ENCODE measurements at regions not wholly inside any gene's neighbourhood (a gene's known extent, or its start where the extent isn't known, plus 50 kb on each side); places are given as distances from the start of the nearest gene placed in this dataset.

DNA sequence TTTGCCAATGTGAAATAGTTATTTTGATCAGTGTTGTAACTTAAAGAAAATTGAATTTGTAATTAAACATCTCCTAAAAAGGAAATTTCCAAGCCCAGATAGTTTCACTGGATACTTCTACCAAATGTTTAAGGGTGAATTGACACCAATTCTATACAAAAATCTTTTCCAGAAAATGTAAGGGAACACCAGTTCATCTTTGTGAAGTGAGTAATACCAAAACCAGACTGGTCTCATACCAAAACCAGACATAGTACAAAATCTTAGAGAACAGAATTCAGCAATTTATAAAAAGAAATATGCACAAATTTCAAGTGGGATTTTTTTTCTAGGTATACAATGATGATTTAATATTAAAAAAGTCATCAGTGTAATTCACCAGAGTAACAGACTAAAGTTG is 86.0 kb upstream of the ZNF32 start:
- H3K27me3 Mint-ChIP-seq = peaks cover 1 to 3% of the 10 kb centered on the region in 2 donors
- DNase-seq = no peak
- no peak overlapping the region for H3K27ac Mint-ChIP-seq
- no peaks in the 10 kb centered on the region for H3K4me1 Mint-ChIP-seq
- H3K4me3 Mint-ChIP-seq = no peak overlapping the region
- no peaks in the 10 kb centered on the region for H3K36me3 Mint-ChIP-seq
- H3K9me3 Mint-ChIP-seq = peaks cover 4 to 6% of the 10 kb centered on the region in 2 donors
- ATAC-seq (replicated peaks) = no peak

- H3K4me3 Mint-ChIP-seq = no peak overlapping the region
- H3K4me1 Mint-ChIP-seq = no peaks in the 10 kb centered on the region
- peaks cover 11 to 15% of the 10 kb centered on the region in 2 donors for H3K9me3 Mint-ChIP-seq
- H3K27me3 Mint-ChIP-seq = peaks cover 3 to 4% of the 10 kb centered on the region in 2 donors
- no peak for DNase-seq
- H3K36me3 Mint-ChIP-seq = peaks cover 0 to 5% of the 10 kb centered on the region in 2 donors
- H3K27ac Mint-ChIP-seq = no peak overlapping the region
- no peak for ATAC-seq (replicated peaks)
Observed at GRCh38 chr10:43731486-43731885, 82.8 kb upstream of the ZNF32 start.

- Mint-ChIP-seq H3K4me1 (no peaks in the 10 kb centered on the region), H3K36me3 (peaks cover 0 to 7% of the 10 kb centered on the region in 2 donors), H3K9me3 (peaks cover 15 to 23% of the 10 kb centered on the region in 2 donors), H3K27ac (no peak overlapping the region), H3K27me3 (peaks cover 0 to 4% of the 10 kb centered on the region in 2 donors), H3K4me3 (no peak overlapping the region)
- ATAC-seq (replicated peaks) = no peak
- no peak for DNase-seq
Observed at GRCh38 chr10:43728425-43728824, 79.7 kb upstream of the ZNF32 start.

DNA sequence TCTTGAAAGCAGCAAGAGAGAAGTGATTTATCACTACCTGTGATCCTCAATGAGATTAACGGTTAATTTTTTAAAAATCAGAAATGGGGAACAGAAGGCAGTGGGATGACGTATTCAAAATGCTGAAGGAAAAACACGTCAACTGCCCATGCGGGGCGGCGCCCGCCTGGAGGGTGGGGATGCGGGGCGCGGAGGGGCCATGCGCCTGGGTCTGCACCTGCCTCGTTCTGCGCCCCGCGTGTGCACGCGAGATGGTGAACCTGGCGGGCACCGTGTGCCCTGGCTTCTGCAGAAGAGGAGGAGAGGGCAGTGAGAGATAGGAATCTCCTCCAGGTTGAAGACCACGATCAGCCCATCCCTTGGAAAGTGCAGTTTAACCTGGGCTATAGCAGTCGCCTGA is 79.3 kb upstream of the ZNF32 start:
- no peaks in the 10 kb centered on the region for H3K4me1 Mint-ChIP-seq
- peaks cover 0 to 7% of the 10 kb centered on the region in 2 donors for H3K36me3 Mint-ChIP-seq
- H3K9me3 Mint-ChIP-seq = peaks cover 15 to 23% of the 10 kb centered on the region in 2 donors
- no peak overlapping the region for H3K27ac Mint-ChIP-seq
- H3K27me3 Mint-ChIP-seq = peaks cover 0 to 4% of the 10 kb centered on the region in 2 donors
- ATAC-seq (replicated peaks) (no peak), DNase-seq (no peak)
- no peak overlapping the region for H3K4me3 Mint-ChIP-seq

GRCh38 chr10:43715334-43715733 is 66.7 kb upstream of the ZNF32 start:
- H3K27ac Mint-ChIP-seq = no peak overlapping the region

DNA sequence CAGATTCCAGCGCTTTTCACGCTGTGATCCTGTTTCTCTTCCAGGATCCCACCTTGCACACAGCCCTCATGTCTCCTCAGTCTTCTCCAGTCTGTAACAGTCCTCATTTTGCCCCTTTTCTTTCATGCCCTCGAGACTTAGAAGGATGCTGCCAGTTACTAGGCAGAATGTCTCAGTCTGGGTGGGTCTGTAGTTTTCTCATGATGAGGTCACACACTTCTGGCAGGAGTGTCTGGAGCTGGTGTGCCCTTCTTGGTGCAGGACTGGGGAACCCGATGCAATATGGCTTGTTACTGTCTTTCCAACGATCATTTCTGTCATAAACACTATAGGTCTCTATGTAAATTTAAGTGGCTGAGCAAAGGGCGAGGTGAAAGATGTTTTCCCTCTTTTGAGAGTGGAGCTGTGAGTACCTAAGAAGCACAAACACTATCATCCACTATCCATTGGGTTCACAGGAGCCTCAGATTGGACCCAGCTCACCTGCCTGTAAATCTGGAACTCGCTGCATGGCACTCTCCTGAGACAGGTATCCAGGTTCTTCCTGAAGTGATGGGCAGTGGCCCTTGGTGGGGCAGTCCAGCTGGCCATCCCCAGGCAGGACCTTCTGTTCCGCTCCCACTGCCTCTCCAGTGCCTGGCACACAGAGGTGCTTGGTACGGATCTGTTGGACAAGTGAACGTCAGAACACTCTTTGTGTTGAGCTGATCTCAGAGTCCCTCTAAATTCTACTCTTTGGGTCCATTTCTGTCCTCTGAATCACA is 64.3 kb upstream of the ZNF32 start:
- ATAC-seq (replicated peaks) = no peak
- DNase-seq = no peak
- no peak overlapping the region for H3K4me3 Mint-ChIP-seq
- H3K36me3 Mint-ChIP-seq = no peaks in the 10 kb centered on the region
- no peak overlapping the region for H3K27ac Mint-ChIP-seq
- H3K27me3 Mint-ChIP-seq = peaks cover 0 to 15% of the 10 kb centered on the region in 2 donors
- H3K4me1 Mint-ChIP-seq = no peaks in the 10 kb centered on the region
- peaks cover 0 to 7% of the 10 kb centered on the region in 2 donors for H3K9me3 Mint-ChIP-seq

More at GRCh38 chr10:43715334-43715733, 66.7 kb upstream of the ZNF32 start:
- ATAC-seq (replicated peaks) (no peak), DNase-seq (no peak)
- Mint-ChIP-seq H3K9me3 (peaks cover 0 to 7% of the 10 kb centered on the region in 2 donors), H3K36me3 (no peaks in the 10 kb centered on the region), H3K27me3 (peaks cover 7 to 15% of the 10 kb centered on the region in 2 donors), H3K4me3 (no peak overlapping the region), H3K4me1 (no peaks in the 10 kb centered on the region)

DNA sequence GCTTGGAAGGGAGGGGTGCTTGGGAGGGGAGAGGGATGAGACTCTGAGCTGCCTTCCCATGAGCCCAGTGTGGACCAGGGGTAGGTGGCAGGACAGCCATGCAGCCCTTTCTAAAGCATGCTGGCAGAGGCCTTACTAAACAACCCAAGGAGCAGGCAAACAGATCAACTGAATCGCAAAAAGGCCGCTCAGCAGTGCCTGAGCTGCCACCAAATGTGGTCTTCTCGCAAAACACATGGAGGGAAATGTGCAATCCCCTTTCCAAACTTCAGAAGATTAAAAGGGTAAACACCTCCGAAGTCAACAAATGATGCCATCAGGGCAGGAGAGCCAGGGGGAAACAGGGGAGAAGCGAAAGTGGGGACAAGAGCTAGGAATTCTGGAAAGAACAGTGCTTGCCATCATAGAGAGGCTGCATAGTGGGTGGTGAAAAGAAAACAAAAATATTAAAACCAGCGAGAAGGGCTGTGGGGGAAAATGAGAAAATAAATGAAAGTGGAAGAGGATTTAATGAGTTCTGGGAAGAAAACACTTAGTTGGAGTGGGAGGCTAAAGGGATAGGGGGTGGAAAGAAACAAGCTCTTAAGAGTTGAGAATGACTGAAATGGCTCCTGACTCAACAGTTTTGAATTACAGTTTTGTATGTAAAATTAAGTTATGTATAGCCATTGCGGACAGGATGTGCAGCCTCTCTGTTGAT is 62.2 kb upstream of the ZNF32 start:
- DNase-seq = no peak
- no peak overlapping the region for H3K27ac Mint-ChIP-seq
- ATAC-seq (replicated peaks) = no peak
- H3K27me3 Mint-ChIP-seq = peaks cover 0 to 11% of the 10 kb centered on the region in 2 donors
- no peaks in the 10 kb centered on the region for H3K4me1 Mint-ChIP-seq
- no peak overlapping the region for H3K4me3 Mint-ChIP-seq
- H3K9me3 Mint-ChIP-seq = no peaks in the 10 kb centered on the region
- H3K36me3 Mint-ChIP-seq = no peaks in the 10 kb centered on the region

DNA sequence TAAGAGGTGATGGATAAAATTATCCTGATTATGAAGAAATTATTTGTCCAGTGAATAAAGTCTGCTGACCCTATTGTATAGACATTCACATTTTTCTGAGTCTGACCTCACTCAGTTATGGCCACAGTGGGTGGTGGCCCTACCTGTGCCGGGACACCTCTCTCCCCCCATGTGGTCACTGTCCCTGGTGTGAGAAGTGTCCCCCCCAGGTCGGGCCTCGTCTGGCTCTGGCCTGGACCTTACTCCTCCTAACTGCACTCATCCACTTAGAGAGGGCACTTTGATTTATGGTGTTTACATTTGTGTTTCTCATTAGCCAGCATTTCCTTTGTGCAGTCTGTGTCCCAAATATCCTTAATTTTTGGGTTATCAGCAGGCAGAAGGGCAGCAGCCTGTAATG is 59.6 kb upstream of the ZNF32 start:
- H3K4me3 Mint-ChIP-seq = no peak overlapping the region
- H3K9me3 Mint-ChIP-seq = no peaks in the 10 kb centered on the region
- DNase-seq (no peak), ATAC-seq (replicated peaks) (no peak)
- H3K27me3 Mint-ChIP-seq = peaks cover 0 to 11% of the 10 kb centered on the region in 2 donors
- H3K36me3 Mint-ChIP-seq = no peaks in the 10 kb centered on the region
- H3K27ac Mint-ChIP-seq = no peak overlapping the region
- H3K4me1 Mint-ChIP-seq = no peaks in the 10 kb centered on the region

- no peak for DNase-seq
- Mint-ChIP-seq H3K9me3 (no peaks in the 10 kb centered on the region), H3K27ac (no peak overlapping the region), H3K27me3 (peaks cover 0 to 11% of the 10 kb centered on the region in 2 donors), H3K4me3 (no peak overlapping the region), H3K4me1 (no peaks in the 10 kb centered on the region), H3K36me3 (no peaks in the 10 kb centered on the region)
- ATAC-seq (replicated peaks) = no peak
Observed at GRCh38 chr10:43707770-43708169, 59.1 kb upstream of the ZNF32 start.

GRCh38 chr10:43706166-43706565 is 57.5 kb upstream of the ZNF32 start:
- ATAC-seq (replicated peaks) = no peak
- no peak overlapping the region for H3K27ac Mint-ChIP-seq
- H3K9me3 Mint-ChIP-seq = no peaks in the 10 kb centered on the region
- no peaks in the 10 kb centered on the region for H3K36me3 Mint-ChIP-seq
- peaks cover 0 to 5% of the 10 kb centered on the region in 2 donors for H3K27me3 Mint-ChIP-seq
- no peak for DNase-seq
- no peaks in the 10 kb centered on the region for H3K4me1 Mint-ChIP-seq
- no peak overlapping the region for H3K4me3 Mint-ChIP-seq

DNA sequence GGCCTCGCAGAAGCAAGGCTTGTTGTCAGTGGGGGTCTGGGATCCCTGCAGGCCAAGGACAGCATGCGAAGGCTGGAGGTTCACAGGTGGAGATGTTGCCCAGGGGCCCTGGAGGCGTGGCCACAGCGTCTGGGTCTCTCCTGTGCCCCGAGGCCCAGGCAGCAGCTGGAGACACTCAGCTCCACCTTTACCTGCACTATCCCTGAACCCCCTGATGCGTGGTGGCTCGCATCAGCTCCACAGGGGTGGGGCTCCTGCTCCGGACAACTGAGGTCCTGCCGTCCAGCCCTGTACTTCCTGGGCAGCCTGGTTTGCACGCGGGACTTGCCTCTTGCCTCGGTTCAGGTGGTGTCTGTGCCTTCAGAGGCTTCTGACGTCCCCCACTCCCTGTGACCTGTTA is 54.6 kb upstream of the ZNF32 start:
- H3K36me3 Mint-ChIP-seq = no peaks in the 10 kb centered on the region
- H3K27ac Mint-ChIP-seq = no peak overlapping the region
- no peak for DNase-seq
- peaks cover 4 to 14% of the 10 kb centered on the region in 2 donors for H3K27me3 Mint-ChIP-seq
- H3K4me1 Mint-ChIP-seq = no peaks in the 10 kb centered on the region
- H3K4me3 Mint-ChIP-seq = no peak overlapping the region
- ATAC-seq (replicated peaks) = no peak
- no peaks in the 10 kb centered on the region for H3K9me3 Mint-ChIP-seq

- no peaks in the 10 kb centered on the region for H3K4me1 Mint-ChIP-seq
- no peak for ATAC-seq (replicated peaks)
- H3K27ac Mint-ChIP-seq = no peak overlapping the region
- no peak for DNase-seq
- H3K27me3 Mint-ChIP-seq = peaks cover 4 to 14% of the 10 kb centered on the region in 2 donors
- H3K36me3 Mint-ChIP-seq = no peaks in the 10 kb centered on the region
- H3K9me3 Mint-ChIP-seq = no peaks in the 10 kb centered on the region
- no peak overlapping the region for H3K4me3 Mint-ChIP-seq
Observed at GRCh38 chr10:43702936-43703281, 54.2 kb upstream of the ZNF32 start.

- no peak overlapping the region for H3K27ac Mint-ChIP-seq
- H3K36me3 Mint-ChIP-seq = no peaks in the 10 kb centered on the region
- H3K4me3 Mint-ChIP-seq = no peak overlapping the region
- no peak for DNase-seq
- no peaks in the 10 kb centered on the region for H3K4me1 Mint-ChIP-seq
- peaks cover 4 to 14% of the 10 kb centered on the region in 2 donors for H3K27me3 Mint-ChIP-seq
- no peaks in the 10 kb centered on the region for H3K9me3 Mint-ChIP-seq
- no peak for ATAC-seq (replicated peaks)
Observed at GRCh38 chr10:43702213-43702935, 53.7 kb upstream of the ZNF32 start.

- Mint-ChIP-seq H3K4me1 (no peaks in the 10 kb centered on the region), H3K27me3 (peaks cover 4 to 14% of the 10 kb centered on the region in 2 donors), H3K36me3 (no peaks in the 10 kb centered on the region), H3K27ac (no peak overlapping the region), H3K9me3 (no peaks in the 10 kb centered on the region), H3K4me3 (no peak overlapping the region)
- ATAC-seq (replicated peaks) = no peak
- no peak for DNase-seq
Observed at GRCh38 chr10:43701295-43701694, 52.6 kb upstream of the ZNF32 start.

Measured in stimulated activated naive B cell treated with anti-CD40 and anti-IgM and Interleukin-4, amounts not matched to agents 10 μg/mL and 1 μg/mL and 100 μg/mL, for 72 hours (primary cell).